ENCODE measurements at regions not wholly inside any gene's neighbourhood (a gene's known extent, or its start where the extent isn't known, plus 50 kb on each side); places are given as distances from the start of the nearest gene placed in this dataset.

GRCh38 chr17:56690441-56691291 lies 97.2 kb downstream of the NOG start:
- TF ChIP-seq CTCF (IDR thresholded peaks at IDR 0.05; ENCODE audit: extremely low read depth in 1 of 2, insufficient read depth in 1 of 2, low read depth in 1 of 2, low read length in 2 of 2) (no peak), EZH2 (IDR thresholded peaks at IDR 0.05; ENCODE audit: borderline replicate concordance, low read depth, low read length, severe bottlenecking) (no peak), POLR2A (IDR thresholded peaks at IDR 0.05; ENCODE audit: low read depth, low read length) (no peak), MAX (IDR thresholded peaks at IDR 0.05; ENCODE audit: insufficient read depth, insufficient read length) (no peak), MYC (IDR thresholded peaks at IDR 0.05; ENCODE audit: low read depth, low read length) (no peak), JUN (IDR thresholded peaks at IDR 0.05; ENCODE audit: borderline replicate concordance, insufficient read depth, insufficient read length, low read depth) (no peak)
